ENCODE measurements at regions not wholly inside any gene's neighbourhood (a gene's known extent, or its start where the extent isn't known, plus 50 kb on each side); places are given as distances from the start of the nearest gene placed in this dataset.

GRCh38 chr12:77354766-77355362 lies 289.5 kb upstream of the E2F7 start:
- TF ChIP-seq BHLHE40 (IDR thresholded peaks at IDR 0.05; ENCODE audit: low read depth, low read length) (no peak), CTCF (conservative IDR thresholded peaks at IDR 0.05; ENCODE audit: low read depth, low read length) (no peak), USF2 (IDR thresholded peaks at IDR 0.05; ENCODE audit: low read depth, low read length) (no peak), MAZ (IDR thresholded peaks at IDR 0.05; ENCODE audit: borderline replicate concordance, low read depth, low read length) (no peak), FOS (IDR thresholded peaks at IDR 0.05; ENCODE audit: low read depth, low read length) (no peak), POLR2A (IDR thresholded peaks at IDR 0.05; ENCODE audit: low read depth, low read length) (no peak), RAD21 (IDR thresholded peaks at IDR 0.05; ENCODE audit: low read length) (no peak)

Data from IMR-90 (cell line).